ENCODE measurements at regions not wholly inside any gene's neighbourhood (a gene's known extent, or its start where the extent isn't known, plus 50 kb on each side); places are given as distances from the start of the nearest gene placed in this dataset.

DNA sequence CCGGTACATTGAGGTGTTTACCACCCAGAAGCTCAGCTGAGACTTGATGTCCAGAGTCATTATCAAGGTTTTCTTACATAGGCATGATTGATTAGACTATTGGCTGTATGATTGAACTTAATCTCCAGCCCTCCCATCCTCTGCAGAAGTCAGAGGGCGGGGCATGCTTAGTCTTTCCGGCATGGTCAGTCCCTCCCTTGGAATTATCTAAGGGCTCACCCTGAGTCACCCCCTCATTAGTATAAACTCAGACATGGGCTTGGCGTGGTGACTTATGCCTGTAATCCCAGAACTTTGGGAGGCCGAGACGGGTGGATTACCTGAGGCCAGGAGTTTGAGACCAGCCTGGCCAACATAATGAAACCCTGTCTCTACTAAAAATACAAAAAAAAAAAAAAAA lies 243.9 kb downstream of the VAPA start:
- Histone ChIP-seq H3K9me3 (peaks cover 0 to 5% (median 0%) of the 10 kb centered on the region in 11 donors), H3K36me3 (no peaks in the 10 kb centered on the region), H3K4me1 (peaks cover 0 to 2% (median 0%) of the 10 kb centered on the region in 9 donors), H3K4me3 (no peak overlapping the region), H3K27ac (no peak overlapping the region), H3K27me3 (no peaks in the 10 kb centered on the region)
- intact Hi-C loops (cut with DNase I): no loop called here
- ATAC-seq: no peak
- TF ChIP-seq, protein P1, sequence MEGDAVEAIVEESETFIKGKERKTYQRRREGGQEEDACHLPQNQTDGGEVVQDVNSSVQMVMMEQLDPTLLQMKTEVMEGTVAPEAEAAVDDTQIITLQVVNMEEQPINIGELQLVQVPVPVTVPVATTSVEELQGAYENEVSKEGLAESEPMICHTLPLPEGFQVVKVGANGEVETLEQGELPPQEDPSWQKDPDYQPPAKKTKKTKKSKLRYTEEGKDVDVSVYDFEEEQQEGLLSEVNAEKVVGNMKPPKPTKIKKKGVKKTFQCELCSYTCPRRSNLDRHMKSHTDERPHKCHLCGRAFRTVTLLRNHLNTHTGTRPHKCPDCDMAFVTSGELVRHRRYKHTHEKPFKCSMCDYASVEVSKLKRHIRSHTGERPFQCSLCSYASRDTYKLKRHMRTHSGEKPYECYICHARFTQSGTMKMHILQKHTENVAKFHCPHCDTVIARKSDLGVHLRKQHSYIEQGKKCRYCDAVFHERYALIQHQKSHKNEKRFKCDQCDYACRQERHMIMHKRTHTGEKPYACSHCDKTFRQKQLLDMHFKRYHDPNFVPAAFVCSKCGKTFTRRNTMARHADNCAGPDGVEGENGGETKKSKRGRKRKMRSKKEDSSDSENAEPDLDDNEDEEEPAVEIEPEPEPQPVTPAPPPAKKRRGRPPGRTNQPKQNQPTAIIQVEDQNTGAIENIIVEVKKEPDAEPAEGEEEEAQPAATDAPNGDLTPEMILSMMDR (IDR thresholded peaks at IDR 0.05): no peak
- WGBS, 2 donors: 93 to 95% methylated on average over 6 of the region's 6 CpGs
- no peak for DNase-seq

DNA sequence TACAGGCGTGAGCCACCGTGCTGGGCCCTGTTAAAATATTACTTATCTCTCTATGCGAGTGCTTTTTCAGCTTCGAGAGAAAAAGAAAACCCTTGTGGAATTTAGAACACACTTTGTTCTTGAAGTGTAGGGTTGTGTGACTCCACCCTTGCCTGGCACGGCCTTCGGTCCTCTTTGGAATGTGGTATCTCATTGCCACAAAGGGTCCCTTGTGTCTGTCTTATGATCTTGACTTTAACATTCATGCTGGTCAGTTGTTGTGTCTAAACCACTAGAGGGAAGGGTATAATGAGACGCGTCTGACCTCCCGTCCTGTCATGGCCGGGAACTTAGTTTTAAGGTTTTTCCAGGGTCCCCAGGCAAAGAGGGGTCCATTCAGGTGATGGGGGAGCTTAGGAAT lies 246.4 kb downstream of the VAPA start:
- Histone ChIP-seq H3K27ac (no peak overlapping the region), H3K27me3 (no peaks in the 10 kb centered on the region), H3K9me3 (peaks cover 0 to 5% (median 0%) of the 10 kb centered on the region in 11 donors), H3K36me3 (no peaks in the 10 kb centered on the region), H3K4me1 (peaks cover 0 to 11% (median 5%) of the 10 kb centered on the region in 9 donors), H3K4me3 (no peak overlapping the region)
- ATAC-seq (no peak), DNase-seq (no peak)
- TF ChIP-seq, protein P1 (IDR thresholded peaks at IDR 0.05): no peak
- intact Hi-C loops (cut with DNase I): loop anchor here in 1 of 10 donors (10.0 kb wide), 1 partner anchor 95 kb away; no protein-coding TSS in a partner anchor
- 94 to 96% methylated on average over 10 of the region's 10 CpGs for WGBS, 2 donors

DNA sequence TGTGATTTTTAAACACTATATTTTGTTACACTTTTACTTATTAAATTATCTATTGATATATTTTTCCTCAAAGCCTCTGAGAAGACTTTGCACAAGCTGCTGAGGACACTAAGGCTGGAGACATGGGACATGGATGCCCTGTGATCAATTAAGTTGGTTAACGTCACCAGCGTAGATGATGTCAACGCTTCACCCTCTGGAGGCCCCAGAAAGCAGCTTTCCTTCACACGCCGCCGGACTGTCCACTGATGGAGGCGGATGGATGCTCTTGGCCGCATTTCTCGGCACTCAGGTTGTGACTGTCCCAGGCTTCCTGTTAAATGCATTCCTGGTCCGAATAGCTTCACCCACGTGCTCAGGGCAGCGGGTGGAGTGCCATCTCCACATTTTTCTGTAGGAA lies 247.5 kb downstream of the VAPA start:
- ATAC-seq (no peak), DNase-seq (no peak)
- no peaks in the 10 kb centered on the region for H3K27me3 ChIP-seq
- no peaks in the 10 kb centered on the region for H3K36me3 ChIP-seq
- no peaks in the 10 kb centered on the region for H3K9me3 ChIP-seq
- peaks cover 0 to 11% (median 5%) of the 10 kb centered on the region in 9 donors for H3K4me1 ChIP-seq
- TF ChIP-seq, protein P1 (IDR thresholded peaks at IDR 0.05): no peak
- WGBS, 2 donors: 95% methylated on average over 12 of the region's 12 CpGs
- H3K27ac ChIP-seq: no peak overlapping the region
- intact Hi-C loops (cut with DNase I): loop anchor here in 1 of 10 donors (10.0 kb wide), 1 partner anchor 97 kb away; no protein-coding TSS in a partner anchor
- H3K4me3 ChIP-seq: no peak overlapping the region

DNA sequence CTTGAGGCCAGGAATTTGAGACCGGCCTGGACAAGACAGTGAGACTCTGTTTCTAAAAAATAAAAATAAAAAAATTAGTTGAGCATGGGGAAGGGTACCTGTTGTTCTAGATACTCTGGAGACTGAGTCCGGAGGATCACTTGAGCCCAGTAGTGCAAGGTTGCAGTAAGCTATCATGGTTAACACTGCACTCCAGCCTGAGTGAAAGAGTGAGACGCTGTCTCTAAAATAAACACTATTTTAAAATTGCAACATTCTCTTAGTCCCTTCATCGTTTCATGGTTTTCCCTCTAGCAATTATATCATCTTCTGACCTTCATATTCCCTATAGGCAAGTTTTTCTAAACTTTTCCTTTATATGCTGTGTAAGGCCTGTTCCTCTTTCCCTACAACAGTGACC lies 248.5 kb downstream of the VAPA start:
- DNase-seq (no peak), ATAC-seq (no peak)
- Histone ChIP-seq H3K36me3 (no peaks in the 10 kb centered on the region), H3K4me3 (no peak overlapping the region), H3K27me3 (no peaks in the 10 kb centered on the region), H3K27ac (no peak overlapping the region), H3K9me3 (no peaks in the 10 kb centered on the region), H3K4me1 (peaks cover 0 to 11% (median 5%) of the 10 kb centered on the region in 9 donors)
- TF ChIP-seq, protein P1 (IDR thresholded peaks at IDR 0.05): no peak
- WGBS, 2 donors: 87 to 95% methylated on average over 4 of the region's 4 CpGs
- intact Hi-C loops (cut with DNase I): loop anchor here in 1 of 10 donors (10.0 kb wide), 1 partner anchor 98 kb away; no protein-coding TSS in a partner anchor
